Glomerular visceral epithelial cell (primary cell): ENCODE measurements at regions not wholly inside any gene's neighbourhood (a gene's known extent, or its start where the extent isn't known, plus 50 kb on each side); places are given as distances from the start of the nearest gene placed in this dataset.
"Not testable (repeated sequence)": the region's sequence is repeated elsewhere in the genome, so short reads cannot be mapped to it uniquely, and the experiment has no call there.

Source experiments
- DNase-seq: peaks from one replicate; pipeline ENCODE4 v3.0.0-alpha.2; 2016; ENCODE audit errors: extremely low spot score

DNA sequence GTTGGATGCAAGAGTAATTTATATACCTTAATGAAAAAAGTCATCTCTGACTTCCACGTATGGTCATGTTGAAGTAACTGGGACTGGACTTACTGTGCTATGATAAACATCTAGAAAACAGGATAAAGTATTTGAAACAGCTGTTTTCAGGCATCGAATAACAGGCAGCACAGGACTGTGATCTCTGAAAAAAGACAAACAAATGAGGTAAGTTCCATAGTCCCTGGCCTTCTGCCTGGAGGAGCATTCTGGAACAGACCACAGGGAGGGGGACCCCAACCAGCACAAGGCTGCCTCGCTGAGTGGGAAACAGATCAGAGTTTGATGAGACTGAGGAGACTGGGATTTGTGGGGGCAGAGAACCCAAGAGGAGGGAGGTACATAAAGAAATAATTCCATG is 89.1 kb upstream of the HABP2 start:
- DNase-seq: no peak

- DNase-seq: no peak
Observed at GRCh38 chr10:113469796-113470195, 83.1 kb upstream of the HABP2 start.

GRCh38 chr10:113470372-113471240 is 82.2 kb upstream of the HABP2 start:
- DNase-seq: no peak

DNA sequence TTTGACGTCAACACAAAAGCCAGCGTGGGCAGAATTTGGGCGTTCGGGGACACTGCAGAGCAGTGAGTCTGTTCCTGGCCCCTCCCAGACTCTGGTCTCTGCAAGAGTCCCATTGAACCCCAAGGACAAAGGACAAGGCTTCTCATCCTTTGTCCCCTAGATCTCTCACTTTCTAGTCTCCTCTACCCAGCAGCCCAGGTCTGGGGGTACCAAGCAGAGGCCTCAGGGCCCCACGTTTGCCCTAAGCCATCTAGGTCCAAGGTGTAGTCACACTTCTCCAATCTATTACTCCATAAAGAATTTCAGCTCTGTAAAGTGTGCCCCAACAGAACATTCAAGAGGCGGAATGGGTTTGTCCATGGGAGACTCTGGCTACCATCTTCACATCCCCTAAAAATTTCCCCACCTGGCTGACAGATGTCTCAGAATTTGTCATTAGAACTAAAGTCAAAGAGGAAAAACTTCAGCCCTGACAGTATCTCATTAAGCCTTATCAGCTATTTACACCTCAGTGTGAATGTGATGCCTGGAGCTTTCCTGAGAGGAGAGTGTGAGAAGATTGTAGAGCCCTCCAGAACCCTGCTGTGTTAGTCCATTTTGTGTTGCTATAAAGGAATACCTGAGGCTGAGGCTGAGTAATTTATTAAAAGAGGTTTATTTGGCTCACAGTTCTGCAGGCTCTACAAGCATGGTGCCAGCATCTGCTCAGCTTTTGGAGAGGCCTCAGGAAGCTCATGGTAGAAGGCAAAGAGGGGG is 81.4 kb upstream of the HABP2 start:
- DNase-seq: no peak

DNA sequence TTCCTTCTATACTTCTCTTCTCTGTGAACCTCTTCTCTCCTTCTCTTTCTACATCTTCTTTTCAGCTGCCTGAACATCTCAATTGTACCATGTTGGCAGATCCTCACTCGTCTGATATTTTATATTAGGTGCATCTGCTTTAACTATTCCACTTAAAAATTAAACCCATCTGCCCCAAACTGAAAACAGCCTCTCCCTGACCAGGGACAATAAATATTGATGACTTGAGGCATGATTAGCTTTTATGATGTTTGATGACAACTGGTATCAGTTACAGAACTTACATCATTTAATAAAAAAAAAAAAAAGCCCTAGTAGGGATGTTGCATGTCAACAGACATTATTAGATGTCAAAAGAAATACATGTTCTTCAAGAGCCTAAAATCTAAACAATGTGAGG is 79.8 kb upstream of the HABP2 start:
- DNase-seq: no peak

GRCh38 chr10:113473851-113474250 is 79.0 kb upstream of the HABP2 start:
- no peak for DNase-seq

DNA sequence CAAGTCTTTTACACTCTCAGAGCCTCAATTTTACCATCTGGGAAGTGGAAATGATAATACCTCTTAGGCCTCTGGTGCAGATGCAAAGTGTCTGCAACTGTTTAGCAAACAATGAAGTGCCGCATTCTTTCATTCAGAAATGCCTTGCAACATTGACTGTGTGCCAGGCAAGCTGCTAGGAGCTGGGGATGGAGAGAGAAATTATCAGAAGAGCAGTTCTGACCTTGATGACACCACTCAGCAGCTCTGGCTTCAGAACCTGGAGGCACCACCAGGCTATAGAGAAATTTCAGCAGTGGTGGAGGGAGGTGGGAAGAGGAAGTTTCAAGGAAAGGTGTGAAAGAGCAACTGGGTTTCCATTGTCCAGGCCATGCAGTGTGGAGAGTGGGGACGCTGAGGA is 78.1 kb upstream of the HABP2 start:
- DNase-seq: no peak

DNA sequence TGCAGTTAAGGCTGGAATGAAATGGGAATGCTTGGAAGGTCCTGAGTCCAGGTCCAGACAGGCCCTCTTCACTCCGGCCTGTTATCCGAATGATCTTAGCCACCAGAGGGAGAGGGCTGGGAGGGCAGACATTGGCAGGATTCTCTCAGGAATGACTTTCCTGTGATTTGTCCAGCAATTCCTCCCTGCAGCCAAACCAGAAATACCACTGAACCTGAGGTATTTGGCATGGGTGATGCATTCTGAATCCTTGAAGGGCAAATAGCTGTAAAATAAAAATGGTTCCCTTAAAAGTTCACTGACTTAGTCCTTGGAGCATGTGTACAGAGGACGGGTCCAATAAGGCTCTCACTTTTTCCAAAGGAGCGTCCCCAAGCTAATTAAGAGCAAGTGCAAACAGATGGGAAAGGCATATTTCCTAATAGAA is 77.5 kb upstream of the HABP2 start:
- peak; percentile 26 for DNase-seq

- DNase-seq: no peak
Observed at GRCh38 chr10:113476191-113476590, 76.7 kb upstream of the HABP2 start.

- DNase-seq: no peak
Observed at GRCh38 chr10:113476673-113477072, 76.2 kb upstream of the HABP2 start.

DNA sequence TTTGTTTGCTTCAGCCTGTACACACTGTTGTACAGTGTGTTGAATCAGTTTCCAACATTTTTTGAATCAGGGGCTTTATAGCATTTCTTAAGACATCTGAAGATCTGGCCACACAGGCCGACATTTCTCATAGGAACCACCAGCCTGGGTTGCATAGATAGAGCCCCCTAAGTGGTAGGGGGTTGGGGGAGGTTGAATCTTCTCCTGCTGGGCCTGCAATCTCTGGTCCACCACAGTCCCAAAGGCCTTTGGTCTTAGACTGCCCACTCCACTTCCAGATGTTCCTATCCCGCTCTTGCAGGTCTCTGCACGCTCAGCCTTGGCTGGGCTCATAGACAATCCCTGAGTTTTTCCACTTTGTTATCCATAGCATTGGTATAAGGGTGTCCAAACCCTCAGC is 75.4 kb upstream of the HABP2 start:
- no peak for DNase-seq

DNA sequence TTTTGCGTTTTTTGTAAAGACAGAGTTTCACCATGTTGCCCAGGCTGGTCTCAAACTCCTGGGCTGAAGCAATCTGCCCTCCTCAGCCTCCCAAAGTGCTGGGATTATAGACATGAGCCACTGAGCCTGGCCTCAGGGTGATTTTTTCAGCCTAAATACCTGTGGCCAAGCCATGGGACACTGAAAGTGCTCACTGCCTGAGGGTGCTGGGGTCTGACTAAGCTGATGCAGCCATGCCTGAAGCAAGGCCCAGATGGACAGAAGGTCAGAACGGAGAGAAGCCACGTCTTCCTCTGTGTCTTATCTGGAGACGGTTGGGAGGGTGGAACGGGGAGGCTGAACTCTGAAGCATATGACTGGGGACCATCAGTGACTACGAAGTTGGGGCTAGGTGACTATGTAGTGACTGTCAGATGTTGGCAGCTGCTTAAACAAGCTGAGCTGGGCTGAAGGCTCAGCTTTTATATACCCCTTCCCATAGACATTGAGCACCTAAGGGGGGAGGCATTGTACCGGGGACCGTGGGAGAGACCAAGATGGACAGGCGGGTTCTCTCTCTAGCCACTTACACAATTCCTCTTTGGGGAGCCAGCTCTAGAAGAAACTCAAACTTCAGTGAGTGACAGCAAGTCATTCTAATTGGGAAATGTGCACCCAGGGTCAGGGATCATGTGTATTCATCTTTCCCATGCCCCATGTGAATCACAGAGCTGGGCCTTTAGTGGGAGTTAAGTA is 73.3 kb upstream of the HABP2 start:
- no peak for DNase-seq

DNA sequence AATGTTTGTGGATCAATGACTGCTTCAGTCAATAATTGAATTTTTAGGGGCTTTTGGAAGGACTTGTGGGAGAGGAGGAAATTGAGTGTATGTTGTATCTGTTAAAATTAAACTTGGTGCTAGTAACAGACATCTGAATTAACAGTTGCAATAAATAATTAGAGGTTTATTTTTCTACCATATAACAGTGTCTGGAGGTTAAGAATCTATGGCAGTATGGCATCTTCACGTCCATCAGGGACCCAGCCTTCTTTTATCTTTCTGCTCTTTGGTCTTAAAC is 72.8 kb upstream of the HABP2 start:
- DNase-seq: no peak

GRCh38 chr10:113480851-113481502 is 71.9 kb upstream of the HABP2 start:
- DNase-seq: no peak

DNA sequence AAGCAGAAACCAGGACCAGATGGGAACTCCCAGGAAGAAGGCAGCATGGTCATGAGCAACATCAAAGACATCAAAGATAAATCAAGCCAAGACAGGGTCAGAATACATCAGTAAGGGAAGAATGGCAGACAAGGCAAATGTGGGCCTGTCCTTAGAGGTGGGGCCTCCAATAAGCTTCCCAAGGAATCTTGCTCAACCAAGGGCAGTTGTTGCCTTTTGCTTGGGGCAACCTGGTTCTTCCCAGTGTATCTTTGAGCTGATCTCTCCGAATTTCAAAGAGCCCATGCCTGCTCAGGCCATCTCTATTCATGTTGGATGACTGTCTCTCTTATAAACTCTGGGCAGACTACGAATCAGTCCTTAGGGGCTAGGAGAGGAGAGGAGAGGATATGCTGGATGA is 68.4 kb upstream of the HABP2 start:
- DNase-seq: no peak

DNA sequence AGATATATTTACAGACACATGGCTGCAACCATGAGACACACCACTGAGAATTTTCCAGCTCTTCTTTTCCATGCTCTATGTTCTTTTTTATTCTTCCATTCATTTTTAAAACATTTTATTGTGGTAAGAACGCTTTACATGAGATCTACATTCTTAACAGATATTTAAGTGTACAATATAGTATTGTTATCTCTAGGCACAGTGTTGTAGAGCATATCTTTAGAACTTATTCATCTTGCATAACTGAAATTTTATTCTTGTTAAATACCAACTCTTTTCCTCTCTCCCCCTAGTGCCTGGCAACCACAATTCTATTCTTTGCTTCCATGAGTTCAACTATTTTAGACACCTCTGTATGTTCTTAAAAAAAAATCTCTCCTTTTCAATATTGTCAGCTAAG is 67.1 kb upstream of the HABP2 start:
- DNase-seq: no peak

DNA sequence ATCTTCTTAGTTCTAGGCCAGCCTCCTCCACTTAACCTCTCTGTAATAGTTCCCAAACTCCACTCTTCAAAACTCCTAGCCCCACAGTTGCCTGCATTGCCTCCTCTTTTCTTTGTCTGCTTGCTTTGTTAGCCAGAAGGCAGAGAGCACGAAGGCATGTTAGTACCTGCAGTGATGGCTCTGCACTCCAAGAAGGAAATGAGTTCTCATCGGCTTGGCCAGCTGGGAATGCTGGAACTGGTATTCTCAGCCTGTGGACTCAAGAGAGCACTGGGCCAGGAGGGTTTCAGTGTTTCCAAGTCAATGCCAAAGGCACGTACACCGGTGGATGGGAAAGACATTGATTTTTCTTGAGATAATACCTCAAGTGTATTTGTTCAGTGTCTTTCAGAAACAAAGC is 66.3 kb upstream of the HABP2 start:
- no peak for DNase-seq

GRCh38 chr10:113487154-113487553 is 65.7 kb upstream of the HABP2 start:
- DNase-seq: no peak

- no peak for DNase-seq
Observed at GRCh38 chr10:113488186-113488585, 64.7 kb upstream of the HABP2 start.

GRCh38 chr10:113489522-113489921 is 63.3 kb upstream of the HABP2 start:
- DNase-seq: not testable (repeated sequence)

- no peak for DNase-seq
Observed at GRCh38 chr10:113491967-113492565, 60.8 kb upstream of the HABP2 start.

DNA sequence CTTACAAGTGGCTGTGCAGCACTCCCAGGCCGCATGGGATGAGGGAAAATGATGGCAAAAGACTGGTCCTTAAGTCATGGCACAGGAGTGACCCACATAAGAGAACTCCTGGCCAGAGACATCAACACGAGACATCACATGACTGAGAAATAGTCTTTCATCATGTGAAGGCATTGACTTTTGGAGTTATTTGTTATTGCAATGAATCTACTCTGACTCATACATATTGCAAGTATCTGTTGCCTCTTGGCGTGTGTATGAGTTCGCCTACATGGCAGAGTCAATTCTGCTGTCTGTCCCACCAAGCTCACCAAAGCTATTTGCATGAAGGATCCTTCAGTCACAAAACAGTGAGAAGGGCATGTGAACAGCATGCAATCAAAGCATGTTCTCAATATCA is 59.7 kb upstream of the HABP2 start:
- DNase-seq: no peak
